ENCODE measurements at regions not wholly inside any gene's neighbourhood (a gene's known extent, or its start where the extent isn't known, plus 50 kb on each side); places are given as distances from the start of the nearest gene placed in this dataset.

DNA sequence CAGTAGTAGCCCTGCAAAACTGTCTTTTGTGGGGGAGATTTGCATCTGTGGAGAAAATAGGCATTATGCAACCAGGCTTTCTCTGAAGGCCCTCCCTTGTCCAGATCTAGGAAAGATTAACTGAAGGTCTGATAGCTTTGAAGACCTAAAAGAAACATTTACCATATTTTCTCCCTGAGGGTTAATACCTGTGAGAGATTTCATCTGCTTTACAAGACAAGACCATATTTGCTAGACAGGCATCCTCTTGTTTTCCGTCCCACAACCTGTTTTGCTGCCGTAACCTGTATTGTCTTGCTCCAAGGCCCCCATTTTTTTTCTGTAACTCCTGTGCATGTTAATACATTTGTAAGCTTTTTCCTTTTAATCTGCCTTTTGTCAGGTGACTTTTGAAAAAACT lies 1985.2 kb upstream of the CDH9 start:
- Histone ChIP-seq H2AFZ (ENCODE audit: low read length) (no peak overlapping the region), H3K9me3 (ENCODE audit: low read depth, low read length) (peaks cover 5% of the 10 kb centered on the region)
- DNase-seq (ENCODE audit: insufficient read length, low spot score, missing footprints), result no peak

GRCh38 chr5:29017501-29017900 lies 1979.1 kb upstream of the CDH9 start:
- Histone ChIP-seq H3K4me2 (ENCODE audit: insufficient read depth, low read length) (no peak overlapping the region), H3K4me3 (ENCODE audit: insufficient read depth, low read length) (no peak overlapping the region), H4K20me1 (ENCODE audit: insufficient read depth, low read length) (no peaks in the 10 kb centered on the region), H3K36me3 (ENCODE audit: insufficient read depth, low read length) (no peaks in the 10 kb centered on the region), H3K27ac (ENCODE audit: low read depth, low read length) (no peak overlapping the region), H3K27me3 (ENCODE audit: insufficient read depth, low read length) (no peaks in the 10 kb centered on the region), H3K9me3 (ENCODE audit: low read depth, low read length) (peaks cover 2% of the 10 kb centered on the region), H2AFZ (ENCODE audit: low read length) (no peak overlapping the region), H3K79me2 (ENCODE audit: insufficient read depth, low read length) (no peaks in the 10 kb centered on the region), H3K4me1 (ENCODE audit: insufficient read depth, low read length) (no peaks in the 10 kb centered on the region)
- TF ChIP-seq CTCF (IDR thresholded peaks at IDR 0.05; ENCODE audit: extremely low read depth, low read depth, low read length), result no peak
- no peak for DNase-seq (ENCODE audit: insufficient read length, low spot score, missing footprints)

More for the DNA sequence above, 1985.2 kb upstream of the CDH9 start:
- Histone ChIP-seq H3K4me2 (ENCODE audit: insufficient read depth, low read length) (no peak overlapping the region), H3K4me3 (ENCODE audit: insufficient read depth, low read length) (no peak overlapping the region), H3K79me2 (ENCODE audit: insufficient read depth, low read length) (no peaks in the 10 kb centered on the region), H3K36me3 (ENCODE audit: insufficient read depth, low read length) (no peaks in the 10 kb centered on the region), H4K20me1 (ENCODE audit: insufficient read depth, low read length) (no peaks in the 10 kb centered on the region), H3K27ac (ENCODE audit: low read depth, low read length) (no peak overlapping the region), H3K4me1 (ENCODE audit: insufficient read depth, low read length) (no peaks in the 10 kb centered on the region), H3K27me3 (ENCODE audit: insufficient read depth, low read length) (no peaks in the 10 kb centered on the region)
- no peak for TF ChIP-seq CTCF (IDR thresholded peaks at IDR 0.05; ENCODE audit: extremely low read depth, low read depth, low read length)

- Histone ChIP-seq H3K9me3 (ENCODE audit: low read depth, low read length) (peaks cover 2% of the 10 kb centered on the region), H3K4me3 (ENCODE audit: insufficient read depth, low read length) (no peak overlapping the region), H3K4me2 (ENCODE audit: insufficient read depth, low read length) (no peak overlapping the region), H4K20me1 (ENCODE audit: insufficient read depth, low read length) (no peaks in the 10 kb centered on the region), H2AFZ (ENCODE audit: low read length) (no peak overlapping the region), H3K36me3 (ENCODE audit: insufficient read depth, low read length) (no peaks in the 10 kb centered on the region), H3K4me1 (ENCODE audit: insufficient read depth, low read length) (no peaks in the 10 kb centered on the region), H3K79me2 (ENCODE audit: insufficient read depth, low read length) (no peaks in the 10 kb centered on the region), H3K27ac (ENCODE audit: low read depth, low read length) (no peak overlapping the region), H3K27me3 (ENCODE audit: insufficient read depth, low read length) (no peaks in the 10 kb centered on the region)
- TF ChIP-seq CTCF (IDR thresholded peaks at IDR 0.05; ENCODE audit: extremely low read depth, low read depth, low read length), result no peak
- DNase-seq (ENCODE audit: insufficient read length, low spot score, missing footprints), result no peak
Measured at GRCh38 chr5:29016067-29016466, 1977.7 kb upstream of the CDH9 start.

- Histone ChIP-seq H3K4me1 (ENCODE audit: insufficient read depth, low read length) (no peaks in the 10 kb centered on the region), H3K27me3 (ENCODE audit: insufficient read depth, low read length) (no peaks in the 10 kb centered on the region), H4K20me1 (ENCODE audit: insufficient read depth, low read length) (no peaks in the 10 kb centered on the region), H3K36me3 (ENCODE audit: insufficient read depth, low read length) (no peaks in the 10 kb centered on the region), H3K4me2 (ENCODE audit: insufficient read depth, low read length) (no peak overlapping the region), H3K4me3 (ENCODE audit: insufficient read depth, low read length) (no peak overlapping the region), H3K9me3 (ENCODE audit: low read depth, low read length) (peaks cover 2% of the 10 kb centered on the region), H2AFZ (ENCODE audit: low read length) (no peak overlapping the region), H3K79me2 (ENCODE audit: insufficient read depth, low read length) (no peaks in the 10 kb centered on the region), H3K27ac (ENCODE audit: low read depth, low read length) (no peak overlapping the region)
- TF ChIP-seq CTCF (IDR thresholded peaks at IDR 0.05; ENCODE audit: extremely low read depth, low read depth, low read length), result no peak
- no peak for DNase-seq (ENCODE audit: insufficient read length, low spot score, missing footprints)
Measured at GRCh38 chr5:29015523-29015922, 1977.1 kb upstream of the CDH9 start.

Measured in osteoblast (primary cell).